C4-2B (cell line): ENCODE measurements at regions not wholly inside any gene's neighbourhood (a gene's known extent, or its start where the extent isn't known, plus 50 kb on each side); places are given as distances from the start of the nearest gene placed in this dataset.

Experiments
- H3K27ac ChIP-seq: fragments of 450-650 bp; 2 replicates; pipeline ENCODE4 v1.5.1; 2017
- CTCF ChIP-seq: fragments of 450-650 bp; conservative IDR thresholded peaks from 2 replicates; pipeline ENCODE4 v1.5.1; 2017; ENCODE audit warnings: mild to moderate bottlenecking
- ZFX ChIP-seq: fragments of 450-650 bp; IDR thresholded peaks from 2 replicates; pipeline ENCODE4 v1.6.1; 2017

- no peak overlapping the region for H3K27ac ChIP-seq
- TF ChIP-seq CTCF, result no peak
- TF ChIP-seq ZFX, result no peak
These were observed 474.1 kb upstream of the AKR1E2 start for GRCh38 chr10:4351723-4352413.

- TF ChIP-seq ZFX, result no peak
- no peak for TF ChIP-seq CTCF
- H3K27ac ChIP-seq, result no peak overlapping the region
These were observed 478.6 kb upstream of the AKR1E2 start for GRCh38 chr10:4347397-4347796.

GRCh38 chr10:4345877-4346646 lies 479.9 kb upstream of the AKR1E2 start:
- no peak for TF ChIP-seq CTCF
- TF ChIP-seq ZFX, result no peak
- H3K27ac ChIP-seq, result no peak overlapping the region

GRCh38 chr10:4344492-4344994 lies 481.5 kb upstream of the AKR1E2 start:
- TF ChIP-seq ZFX (no peak), CTCF (no peak)
- no peak overlapping the region for H3K27ac ChIP-seq

- no peak overlapping the region for H3K27ac ChIP-seq
- TF ChIP-seq ZFX, result no peak
- TF ChIP-seq CTCF, result no peak
These were observed 482.1 kb upstream of the AKR1E2 start for GRCh38 chr10:4343873-4344272.

GRCh38 chr10:4343091-4343490 lies 482.9 kb upstream of the AKR1E2 start:
- no peak overlapping the region for H3K27ac ChIP-seq
- TF ChIP-seq CTCF, result no peak
- TF ChIP-seq ZFX, result no peak

GRCh38 chr10:4338768-4339167 lies 487.2 kb upstream of the AKR1E2 start:
- TF ChIP-seq CTCF (no peak), ZFX (no peak)
- no peak overlapping the region for H3K27ac ChIP-seq
